Caco-2 (cell line): ENCODE measurements at regions not wholly inside any gene's neighbourhood (a gene's known extent, or its start where the extent isn't known, plus 50 kb on each side); places are given as distances from the start of the nearest gene placed in this dataset.

Experiments
- BruUV-seq: library from RNA; stranded (reverse); fragments of 400-500 nt; replicated peaks from 2 replicates; lab custom pipeline; 2021; lab: Mats Ljungman, UMichigan
- CTCF ChIA-PET: fragments of 300-600 bp; sonication (Branson Sonifier 250); formaldehyde crosslinking; loops from one replicate; lab custom pipeline; 2022; ENCODE audit warnings: antibody characterized with exemption; lab: Charles Lee
- POLR2A ChIA-PET: fragments of 300-600 bp; sonication (Branson Sonifier 250); formaldehyde crosslinking; loops from one replicate; lab custom pipeline; 2022; ENCODE audit warnings: antibody characterized with exemption; lab: Charles Lee
- DNase-seq, 2 experiments: peaks; one replicate each; pipeline versions ENCODE4 v3.0.0 to v3.0.0-alpha.2; 2020 to 2022
- H3K27me3 ChIP-seq: replicated peaks from 2 replicates; pipeline ENCODE4 v1.6.0; 2011; ENCODE audit warnings: low read length; ENCODE audit not compliant: control insufficient read depth, insufficient read depth
- H3K36me3 ChIP-seq: 2 replicates; pipeline ENCODE4 v1.5.1; 2011; ENCODE audit warnings: low read length; ENCODE audit not compliant: control insufficient read depth, insufficient read depth
- H3K4me1 ChIP-seq: fragments of 250-450 bp; sonication (Bioruptor Pico); 2 replicates; pipeline ENCODE4 v1.5.1; 2020; ENCODE audit warnings: mild to moderate bottlenecking
- H3K4me3 ChIP-seq: 2 replicates; pipeline ENCODE4 v1.5.1; 2011; ENCODE audit warnings: low read depth, mild to moderate bottlenecking, control low read depth, low read length
- H3K9me3 ChIP-seq: fragments of 250-450 bp; sonication (Bioruptor Pico); 2 replicates; pipeline ENCODE4 v1.5.1; 2020; ENCODE audit warnings: mild to moderate bottlenecking, moderate library complexity
- H3K27ac Mint-ChIP-seq: one replicate; pipeline ENCODE4 v1.8.0; 2022; ENCODE audit warnings: mixed read lengths; ENCODE audit not compliant: unreplicated experiment
- H3K27me3 Mint-ChIP-seq: one replicate; pipeline ENCODE4 v1.8.0; 2022; ENCODE audit warnings: mixed read lengths; ENCODE audit not compliant: insufficient read depth, unreplicated experiment
- H3K36me3 Mint-ChIP-seq: one replicate; pipeline ENCODE4 v1.8.0; 2022; ENCODE audit warnings: mild to moderate bottlenecking, mixed read lengths; ENCODE audit not compliant: insufficient read depth, unreplicated experiment
- H3K4me1 Mint-ChIP-seq: one replicate; pipeline ENCODE4 v1.8.0; 2022; ENCODE audit warnings: low read depth, mixed read lengths; ENCODE audit not compliant: unreplicated experiment
- H3K4me3 Mint-ChIP-seq: one replicate; pipeline ENCODE4 v1.8.0; 2022; ENCODE audit warnings: mild to moderate bottlenecking, moderate library complexity, mixed read lengths; ENCODE audit not compliant: unreplicated experiment
- H3K9me3 Mint-ChIP-seq: one replicate; pipeline ENCODE4 v1.8.0; 2022; ENCODE audit warnings: mixed read lengths; ENCODE audit not compliant: unreplicated experiment
- CTCF ChIP-seq, 2 experiments: fragments of 200-600 bp in 1 of 2; IDR thresholded peaks; 1 replicate in 1 of 2; 2 replicates in 1 of 2; pipeline versions ENCODE4 v1.5.1 to v1.8.0; 2011 to 2022; ENCODE audit warnings: antibody characterized with exemption in 1 of 2, control low read depth in 1 of 2, inconsistent platforms in 1 of 2, low read depth in 1 of 2, low read length in 1 of 2, mild to moderate bottlenecking in 1 of 2, moderate library complexity in 1 of 2; ENCODE audit not compliant: insufficient read depth in 1 of 2, severe bottlenecking in 1 of 2, unreplicated experiment in 1 of 2
- intact Hi-C: fragments of 100-400 bp; cut with micrococcal nuclease; formaldehyde crosslinking; loops from one replicate; pipeline ENCODE4 v1.10.0; 2022; ENCODE audit not compliant: unreplicated experiment

GRCh38 chr7:68676813-68677535, 921.3 kb upstream of the AUTS2 start:
- POLR2A ChIA-PET = no interaction called here

GRCh38 chr7:68678196-68678595, 920.1 kb upstream of the AUTS2 start:
- no peaks in the 10 kb centered on the region for H3K27me3 Mint-ChIP-seq
- intact Hi-C loops = no loop called here
- Histone ChIP-seq H3K4me1 (no peaks in the 10 kb centered on the region), H3K9me3 (peaks cover 4% of the 10 kb centered on the region), H3K27me3 (no peaks in the 10 kb centered on the region), H3K4me3 (no peak overlapping the region), H3K36me3 (no peaks in the 10 kb centered on the region)
- POLR2A ChIA-PET = no interaction called here
- CTCF ChIA-PET = no interaction called here
- no peak overlapping the region for H3K4me3 Mint-ChIP-seq
- no peaks in the 10 kb centered on the region for H3K4me1 Mint-ChIP-seq
- H3K36me3 Mint-ChIP-seq = no peaks in the 10 kb centered on the region
- no peak overlapping the region for H3K27ac Mint-ChIP-seq
- DNase-seq = no peak
- H3K9me3 Mint-ChIP-seq = peaks cover 22% of the 10 kb centered on the region
- no TSS peak for BruUV-seq
- no peak for TF ChIP-seq CTCF (IDR thresholded peaks at IDR 0.05; ENCODE audit: insufficient read depth in 1 of 2, low read depth in 1 of 2, low read length in 1 of 2, severe bottlenecking in 1 of 2, unreplicated experiment in 1 of 2)

More at GRCh38 chr7:68676813-68677535, 921.3 kb upstream of the AUTS2 start:
- Mint-ChIP-seq H3K36me3 (no peaks in the 10 kb centered on the region), H3K9me3 (peaks cover 22% of the 10 kb centered on the region), H3K4me3 (no peak overlapping the region), H3K27ac (no peak overlapping the region), H3K4me1 (no peaks in the 10 kb centered on the region), H3K27me3 (no peaks in the 10 kb centered on the region)
- no peak overlapping the region for H3K4me3 ChIP-seq
- H3K27me3 ChIP-seq = no peaks in the 10 kb centered on the region
- H3K4me1 ChIP-seq = no peaks in the 10 kb centered on the region
- CTCF ChIA-PET = no interaction called here
- DNase-seq = no peak
- no TSS peak for BruUV-seq
- intact Hi-C loops = no loop called here
- no peak for TF ChIP-seq CTCF (IDR thresholded peaks at IDR 0.05; ENCODE audit: insufficient read depth in 1 of 2, low read depth in 1 of 2, low read length in 1 of 2, severe bottlenecking in 1 of 2, unreplicated experiment in 1 of 2)
- no peaks in the 10 kb centered on the region for H3K36me3 ChIP-seq
- peaks cover 4% of the 10 kb centered on the region for H3K9me3 ChIP-seq

- no peaks in the 10 kb centered on the region for H3K4me1 ChIP-seq
- Mint-ChIP-seq H3K27me3 (no peaks in the 10 kb centered on the region), H3K36me3 (no peaks in the 10 kb centered on the region), H3K4me3 (no peak overlapping the region), H3K4me1 (no peaks in the 10 kb centered on the region), H3K9me3 (peaks cover 21% of the 10 kb centered on the region), H3K27ac (no peak overlapping the region)
- no peaks in the 10 kb centered on the region for H3K9me3 ChIP-seq
- no peaks in the 10 kb centered on the region for H3K36me3 ChIP-seq
- no peaks in the 10 kb centered on the region for H3K27me3 ChIP-seq
- intact Hi-C loops = no loop called here
- DNase-seq = no peak
- H3K4me3 ChIP-seq = no peak overlapping the region
- no peak for TF ChIP-seq CTCF (IDR thresholded peaks at IDR 0.05; ENCODE audit: insufficient read depth in 1 of 2, low read depth in 1 of 2, low read length in 1 of 2, severe bottlenecking in 1 of 2, unreplicated experiment in 1 of 2)
- CTCF ChIA-PET = no interaction called here
- POLR2A ChIA-PET = no interaction called here
- no TSS peak for BruUV-seq
These were observed 918.6 kb upstream of the AUTS2 start for GRCh38 chr7:68679459-68680234.
